Liver (tissue), 8 donors: ENCODE measurements at regions not wholly inside any gene's neighbourhood (a gene's known extent, or its start where the extent isn't known, plus 50 kb on each side); places are given as distances from the start of the nearest gene placed in this dataset.

Experiments used
- DNase-seq: peaks from one replicate; pipeline ENCODE4 v3.0.0-alpha.2; 2017; ENCODE audit warnings: low spot score
- H3K27ac ChIP-seq, 2 donors: one replicate each; pipeline ENCODE4 v1.7.0; 2013; ENCODE audit warnings: inconsistent platforms in 2 of 2, low read length in 2 of 2, control low read depth in 1 of 2, low read depth in 1 of 2, mild to moderate bottlenecking in 1 of 2
- H3K27me3 ChIP-seq, 4 donors: one replicate each; pipeline versions ENCODE4 v1.6.1 to v1.7.0; 2013; ENCODE audit warnings: low read length in 3 of 4, inconsistent platforms in 1 of 4, mild to moderate bottlenecking in 1 of 4, moderate library complexity in 1 of 4; ENCODE audit not compliant: control insufficient read depth in 4 of 4, insufficient read depth in 4 of 4
- H3K36me3 ChIP-seq, 4 donors: one replicate each; pipeline versions ENCODE4 v1.6.1 to v1.7.0; 2013; ENCODE audit warnings: low read length in 3 of 4, mild to moderate bottlenecking in 3 of 4, low read depth in 1 of 4, moderate library complexity in 1 of 4; ENCODE audit not compliant: control insufficient read depth in 4 of 4, insufficient read depth in 3 of 4
- H3K4me1 ChIP-seq, 4 donors: one replicate each; pipeline versions ENCODE4 v1.6.1 to v1.7.0; 2013; ENCODE audit warnings: low read length in 3 of 4, mild to moderate bottlenecking in 3 of 4, moderate library complexity in 1 of 4; ENCODE audit not compliant: control insufficient read depth in 4 of 4, insufficient read depth in 4 of 4
- H3K4me3 ChIP-seq, 3 donors: one replicate each; pipeline versions ENCODE4 v1.6.1 to v1.7.0; 2013; ENCODE audit warnings: low read length in 3 of 3, control low read depth in 1 of 3, low read depth in 1 of 3, mild to moderate bottlenecking in 1 of 3
- H3K9ac ChIP-seq, 2 donors: one replicate each; pipeline ENCODE4 v1.7.0; 2013; ENCODE audit warnings: low read length in 2 of 2, mild to moderate bottlenecking in 2 of 2, moderate library complexity in 2 of 2, control low read depth in 1 of 2, low read depth in 1 of 2
- H3K9me3 ChIP-seq, 4 donors: one replicate each; pipeline versions ENCODE4 v1.6.1 to v1.7.0; 2013; ENCODE audit warnings: low read length in 3 of 4; ENCODE audit not compliant: control insufficient read depth in 4 of 4
- EGR1 ChIP-seq, 2 donors: IDR thresholded peaks; 2 replicates each; pipeline ENCODE4 v1.6.1; 2016 to 2018; ENCODE audit warnings: antibody characterized with exemption in 2 of 2, low read depth in 2 of 2
- FOXA1 ChIP-seq: IDR thresholded peaks from 2 replicates; pipeline ENCODE4 v1.6.1; 2016; ENCODE audit warnings: antibody characterized with exemption
- FOXA2 ChIP-seq: IDR thresholded peaks from 2 replicates; pipeline ENCODE4 v1.6.1; 2016; ENCODE audit warnings: antibody characterized with exemption
- GABPA ChIP-seq, 2 donors: IDR thresholded peaks in 1 of 2; conservative IDR thresholded peaks in 1 of 2; 2 replicates each; pipeline ENCODE4 v1.6.1; 2016; ENCODE audit warnings: antibody characterized with exemption in 2 of 2, mild to moderate bottlenecking in 1 of 2, moderate library complexity in 1 of 2
- HNF4A ChIP-seq, 2 donors: conservative IDR thresholded peaks; 2 replicates each; pipeline ENCODE4 v1.6.1; 2016; ENCODE audit warnings: antibody characterized with exemption in 2 of 2, mild to moderate bottlenecking in 2 of 2
- HNF4G ChIP-seq: IDR thresholded peaks from 2 replicates; pipeline ENCODE4 v1.6.1; 2016; ENCODE audit warnings: antibody characterized with exemption
- JUND ChIP-seq, 2 donors: IDR thresholded peaks; 2 replicates each; pipeline ENCODE4 v1.6.1; 2016; ENCODE audit warnings: antibody characterized with exemption in 2 of 2
- NR2F2 ChIP-seq: IDR thresholded peaks from 2 replicates; pipeline ENCODE4 v1.6.1; 2016; ENCODE audit warnings: antibody characterized with exemption
- RAD21 ChIP-seq, 2 donors: IDR thresholded peaks; 2 replicates each; pipeline ENCODE4 v1.6.1; 2016; ENCODE audit warnings: antibody characterized with exemption in 2 of 2, mild to moderate bottlenecking in 2 of 2
- RXRA ChIP-seq, 2 donors: IDR thresholded peaks; 2 replicates each; pipeline ENCODE4 v1.6.1; 2017 to 2018; ENCODE audit warnings: antibody characterized with exemption in 2 of 2, mild to moderate bottlenecking in 1 of 2
- SP1 ChIP-seq: IDR thresholded peaks from 2 replicates; pipeline ENCODE4 v1.6.1; 2018; ENCODE audit warnings: antibody characterized with exemption, mild to moderate bottlenecking
- TAF1 ChIP-seq: conservative IDR thresholded peaks from 2 replicates; pipeline ENCODE4 v1.6.1; 2016; ENCODE audit warnings: antibody characterized with exemption, mild to moderate bottlenecking
- YY1 ChIP-seq: IDR thresholded peaks from 2 replicates; pipeline ENCODE4 v1.6.1; 2016; ENCODE audit warnings: antibody characterized with exemption, mild to moderate bottlenecking
- WGBS: extraction: QIAGEN DNeasy Blood & Tissue Kit; methylation state at CpG from one replicate; pipeline ENCODE4 v1.1.7; 2013; 5-methylcytosine and 5-hydroxymethylcytosine counted together
- TF ChIP-seq, protein P1 (sequence below): IDR thresholded peaks from 2 replicates; pipeline ENCODE4 v1.6.1; 2016; ENCODE audit warnings: antibody characterized with exemption
- TF ChIP-seq, protein P2 (sequence below): IDR thresholded peaks from 2 replicates; pipeline ENCODE4 v1.6.1; 2016; ENCODE audit warnings: antibody characterized with exemption
- TF ChIP-seq, protein P3 (sequence below): fragments of 150-350 bp; IDR thresholded peaks from 2 replicates; pipeline ENCODE4 v1.5.1; 2017; ENCODE audit warnings: improper control_type of control experiment, low read depth, low read length; ENCODE audit not compliant: missing input control
- TF ChIP-seq, protein P4 (sequence below): IDR thresholded peaks from 2 replicates; pipeline ENCODE4 v1.6.1; 2016; ENCODE audit warnings: antibody characterized with exemption, mild to moderate bottlenecking
- TF ChIP-seq, protein P5 (sequence below): IDR thresholded peaks from 2 replicates; pipeline ENCODE4 v1.6.1; 2016; ENCODE audit warnings: antibody characterized with exemption
- donor health status: healthy.
- donor health status: healthy.
- donor health status: healthy.
- donor health status: healthy.
- donor health status: healthy.

DNA sequence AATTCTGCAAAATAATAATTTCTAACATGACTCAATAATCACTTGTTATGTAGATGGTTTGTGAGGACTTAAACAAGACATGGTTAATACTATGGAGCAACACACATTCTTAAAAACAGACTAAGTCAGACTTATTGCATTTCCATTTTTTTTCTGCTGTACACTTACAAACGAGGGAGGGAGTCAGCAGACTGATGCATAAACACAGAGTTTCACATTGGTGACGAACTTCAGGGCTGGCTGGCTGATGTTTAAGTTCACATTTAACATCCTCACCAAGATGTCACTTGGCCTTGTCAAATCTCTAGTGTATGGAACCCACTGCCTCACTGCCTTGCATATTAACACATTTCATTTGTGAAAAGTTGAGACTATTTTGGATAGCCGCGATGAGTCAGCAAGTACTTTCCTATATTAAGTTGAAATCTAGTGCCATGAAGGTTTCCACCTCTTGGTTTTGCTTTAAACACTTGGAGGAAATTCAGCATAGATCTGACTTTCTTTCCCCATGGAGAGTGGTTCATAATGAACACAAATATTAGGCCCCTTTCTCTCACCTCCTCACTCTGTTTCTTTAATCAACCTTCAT is 337.5 kb upstream of the RUNX1 start:
- Histone ChIP-seq H3K27me3 (peaks cover 0 to 2% (median 0%) of the 10 kb centered on the region in 4 donors), H3K4me1 (no peaks in the 10 kb centered on the region), H3K4me3 (no peak overlapping the region), H3K9me3 (no peaks in the 10 kb centered on the region), H3K36me3 (no peaks in the 10 kb centered on the region), H3K27ac (no peak overlapping the region), H3K9ac (no peak overlapping the region)
- TF ChIP-seq RAD21 (IDR thresholded peaks at IDR 0.05) (no peak), HNF4A (conservative IDR thresholded peaks at IDR 0.05) (no peak), TAF1 (no peak), JUND (IDR thresholded peaks at IDR 0.05) (no peak), NR2F2 (no peak), SP1 (no peak), FOXA2 (no peak), HNF4G (no peak), FOXA1 (no peak), YY1 (no peak), RXRA (IDR thresholded peaks at IDR 0.05) (no peak), EGR1 (IDR thresholded peaks at IDR 0.05; ENCODE audit: low read depth in 2 of 2) (no peak), GABPA (IDR thresholded peaks at IDR 0.05 in 1 of 2, conservative IDR thresholded peaks at IDR 0.05 in 1 of 2) (no peak)
- TF ChIP-seq, protein P1, sequence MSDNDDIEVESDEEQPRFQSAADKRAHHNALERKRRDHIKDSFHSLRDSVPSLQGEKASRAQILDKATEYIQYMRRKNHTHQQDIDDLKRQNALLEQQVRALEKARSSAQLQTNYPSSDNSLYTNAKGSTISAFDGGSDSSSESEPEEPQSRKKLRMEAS: no peak
- TF ChIP-seq, protein P2, sequence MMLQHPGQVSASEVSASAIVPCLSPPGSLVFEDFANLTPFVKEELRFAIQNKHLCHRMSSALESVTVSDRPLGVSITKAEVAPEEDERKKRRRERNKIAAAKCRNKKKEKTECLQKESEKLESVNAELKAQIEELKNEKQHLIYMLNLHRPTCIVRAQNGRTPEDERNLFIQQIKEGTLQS: no peak
- TF ChIP-seq, protein P3, sequence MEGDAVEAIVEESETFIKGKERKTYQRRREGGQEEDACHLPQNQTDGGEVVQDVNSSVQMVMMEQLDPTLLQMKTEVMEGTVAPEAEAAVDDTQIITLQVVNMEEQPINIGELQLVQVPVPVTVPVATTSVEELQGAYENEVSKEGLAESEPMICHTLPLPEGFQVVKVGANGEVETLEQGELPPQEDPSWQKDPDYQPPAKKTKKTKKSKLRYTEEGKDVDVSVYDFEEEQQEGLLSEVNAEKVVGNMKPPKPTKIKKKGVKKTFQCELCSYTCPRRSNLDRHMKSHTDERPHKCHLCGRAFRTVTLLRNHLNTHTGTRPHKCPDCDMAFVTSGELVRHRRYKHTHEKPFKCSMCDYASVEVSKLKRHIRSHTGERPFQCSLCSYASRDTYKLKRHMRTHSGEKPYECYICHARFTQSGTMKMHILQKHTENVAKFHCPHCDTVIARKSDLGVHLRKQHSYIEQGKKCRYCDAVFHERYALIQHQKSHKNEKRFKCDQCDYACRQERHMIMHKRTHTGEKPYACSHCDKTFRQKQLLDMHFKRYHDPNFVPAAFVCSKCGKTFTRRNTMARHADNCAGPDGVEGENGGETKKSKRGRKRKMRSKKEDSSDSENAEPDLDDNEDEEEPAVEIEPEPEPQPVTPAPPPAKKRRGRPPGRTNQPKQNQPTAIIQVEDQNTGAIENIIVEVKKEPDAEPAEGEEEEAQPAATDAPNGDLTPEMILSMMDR: no peak
- TF ChIP-seq, protein P4, sequence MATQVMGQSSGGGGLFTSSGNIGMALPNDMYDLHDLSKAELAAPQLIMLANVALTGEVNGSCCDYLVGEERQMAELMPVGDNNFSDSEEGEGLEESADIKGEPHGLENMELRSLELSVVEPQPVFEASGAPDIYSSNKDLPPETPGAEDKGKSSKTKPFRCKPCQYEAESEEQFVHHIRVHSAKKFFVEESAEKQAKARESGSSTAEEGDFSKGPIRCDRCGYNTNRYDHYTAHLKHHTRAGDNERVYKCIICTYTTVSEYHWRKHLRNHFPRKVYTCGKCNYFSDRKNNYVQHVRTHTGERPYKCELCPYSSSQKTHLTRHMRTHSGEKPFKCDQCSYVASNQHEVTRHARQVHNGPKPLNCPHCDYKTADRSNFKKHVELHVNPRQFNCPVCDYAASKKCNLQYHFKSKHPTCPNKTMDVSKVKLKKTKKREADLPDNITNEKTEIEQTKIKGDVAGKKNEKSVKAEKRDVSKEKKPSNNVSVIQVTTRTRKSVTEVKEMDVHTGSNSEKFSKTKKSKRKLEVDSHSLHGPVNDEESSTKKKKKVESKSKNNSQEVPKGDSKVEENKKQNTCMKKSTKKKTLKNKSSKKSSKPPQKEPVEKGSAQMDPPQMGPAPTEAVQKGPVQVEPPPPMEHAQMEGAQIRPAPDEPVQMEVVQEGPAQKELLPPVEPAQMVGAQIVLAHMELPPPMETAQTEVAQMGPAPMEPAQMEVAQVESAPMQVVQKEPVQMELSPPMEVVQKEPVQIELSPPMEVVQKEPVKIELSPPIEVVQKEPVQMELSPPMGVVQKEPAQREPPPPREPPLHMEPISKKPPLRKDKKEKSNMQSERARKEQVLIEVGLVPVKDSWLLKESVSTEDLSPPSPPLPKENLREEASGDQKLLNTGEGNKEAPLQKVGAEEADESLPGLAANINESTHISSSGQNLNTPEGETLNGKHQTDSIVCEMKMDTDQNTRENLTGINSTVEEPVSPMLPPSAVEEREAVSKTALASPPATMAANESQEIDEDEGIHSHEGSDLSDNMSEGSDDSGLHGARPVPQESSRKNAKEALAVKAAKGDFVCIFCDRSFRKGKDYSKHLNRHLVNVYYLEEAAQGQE: no peak
- TF ChIP-seq, protein P5, sequence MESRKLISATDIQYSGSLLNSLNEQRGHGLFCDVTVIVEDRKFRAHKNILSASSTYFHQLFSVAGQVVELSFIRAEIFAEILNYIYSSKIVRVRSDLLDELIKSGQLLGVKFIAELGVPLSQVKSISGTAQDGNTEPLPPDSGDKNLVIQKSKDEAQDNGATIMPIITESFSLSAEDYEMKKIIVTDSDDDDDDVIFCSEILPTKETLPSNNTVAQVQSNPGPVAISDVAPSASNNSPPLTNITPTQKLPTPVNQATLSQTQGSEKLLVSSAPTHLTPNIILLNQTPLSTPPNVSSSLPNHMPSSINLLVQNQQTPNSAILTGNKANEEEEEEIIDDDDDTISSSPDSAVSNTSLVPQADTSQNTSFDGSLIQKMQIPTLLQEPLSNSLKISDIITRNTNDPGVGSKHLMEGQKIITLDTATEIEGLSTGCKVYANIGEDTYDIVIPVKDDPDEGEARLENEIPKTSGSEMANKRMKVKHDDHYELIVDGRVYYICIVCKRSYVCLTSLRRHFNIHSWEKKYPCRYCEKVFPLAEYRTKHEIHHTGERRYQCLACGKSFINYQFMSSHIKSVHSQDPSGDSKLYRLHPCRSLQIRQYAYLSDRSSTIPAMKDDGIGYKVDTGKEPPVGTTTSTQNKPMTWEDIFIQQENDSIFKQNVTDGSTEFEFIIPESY: no peak
- 86% methylated on average over 4 of the region's 4 CpGs for WGBS
- no peak for DNase-seq
